GM19238 (cell line): ENCODE measurements at regions not wholly inside any gene's neighbourhood (a gene's known extent, or its start where the extent isn't known, plus 50 kb on each side); places are given as distances from the start of the nearest gene placed in this dataset.

Experiments used
- DNase-seq: peaks from one replicate; pipeline ENCODE4 v3.0.0; 2011; ENCODE audit warnings: low spot score; ENCODE audit not compliant: insufficient read length

GRCh38 chr3:105154692-105155091 is 212.0 kb upstream of the ALCAM start:
- DNase-seq, result no peak

GRCh38 chr3:105157067-105157765 is 209.5 kb upstream of the ALCAM start:
- no peak for DNase-seq

DNA sequence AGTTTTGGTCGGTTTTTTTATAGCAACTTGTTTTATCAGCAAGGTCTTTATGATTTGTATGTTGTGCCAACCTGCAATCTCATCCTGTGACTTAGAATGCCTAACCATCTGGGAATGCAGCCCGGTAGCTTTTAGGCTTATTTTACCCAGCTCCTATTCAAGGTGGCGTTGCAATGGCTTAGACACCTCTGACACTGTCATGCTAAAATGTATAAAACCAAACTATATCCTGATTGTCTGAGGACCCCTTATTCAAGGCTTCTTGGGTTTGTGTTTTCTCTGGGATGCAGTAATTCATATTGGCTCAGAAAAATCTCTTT is 209.0 kb upstream of the ALCAM start:
- DNase-seq, result no peak

- DNase-seq, result no peak
These were observed 208.4 kb upstream of the ALCAM start for GRCh38 chr3:105158286-105158685.

DNA sequence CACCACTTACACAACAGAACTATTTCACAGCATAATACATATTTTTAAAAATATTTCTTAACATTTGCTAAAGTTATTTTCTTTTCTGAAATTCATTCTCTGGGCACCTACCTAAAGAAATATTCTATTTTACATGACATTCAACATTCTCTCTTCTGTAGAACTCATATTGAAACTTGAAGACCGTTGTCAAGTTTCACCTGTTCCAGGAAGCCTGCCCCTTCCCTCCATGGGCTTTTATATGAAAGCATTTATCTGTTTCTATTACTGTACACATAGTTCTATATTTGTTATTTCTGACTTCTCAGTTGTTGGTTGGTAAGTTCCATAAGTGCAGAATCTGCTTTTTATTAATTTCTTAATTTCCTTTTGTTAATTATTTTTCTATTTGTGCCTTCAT is 204.3 kb upstream of the ALCAM start:
- no peak for DNase-seq

- DNase-seq, result no peak
These were observed 199.8 kb upstream of the ALCAM start for GRCh38 chr3:105166893-105167292.

- DNase-seq, result no peak
These were observed 196.3 kb upstream of the ALCAM start for GRCh38 chr3:105170423-105170822.

DNA sequence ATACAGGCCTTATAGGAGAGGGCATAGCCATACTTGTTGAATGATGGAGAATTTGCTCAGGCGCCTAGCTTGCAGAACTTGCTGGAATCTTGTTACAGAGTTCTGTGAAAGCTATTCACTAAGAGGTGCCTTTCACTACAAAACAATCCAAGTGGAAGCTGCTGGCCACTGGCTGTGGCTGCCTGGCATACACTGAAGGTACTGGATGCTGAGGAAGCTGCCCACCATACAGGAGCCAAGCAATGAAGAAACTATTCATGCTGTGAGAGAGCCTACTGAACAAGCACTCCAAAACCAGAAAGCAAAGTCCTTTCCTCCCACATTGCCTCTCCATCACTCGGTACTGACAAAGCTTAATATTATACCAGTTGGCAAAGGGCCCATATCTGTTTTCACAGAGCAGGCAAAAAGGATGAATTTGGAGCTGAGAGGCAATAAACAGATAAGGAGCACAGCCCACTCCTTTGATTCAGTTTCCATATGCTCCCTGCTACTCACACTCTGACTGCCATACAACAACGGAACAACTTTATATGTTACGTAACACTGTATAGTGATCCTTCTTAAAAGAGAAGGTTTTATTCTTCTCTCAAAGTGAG is 192.6 kb upstream of the ALCAM start:
- no peak for DNase-seq

- no peak for DNase-seq
These were observed 189.1 kb upstream of the ALCAM start for GRCh38 chr3:105177576-105177975.

DNA sequence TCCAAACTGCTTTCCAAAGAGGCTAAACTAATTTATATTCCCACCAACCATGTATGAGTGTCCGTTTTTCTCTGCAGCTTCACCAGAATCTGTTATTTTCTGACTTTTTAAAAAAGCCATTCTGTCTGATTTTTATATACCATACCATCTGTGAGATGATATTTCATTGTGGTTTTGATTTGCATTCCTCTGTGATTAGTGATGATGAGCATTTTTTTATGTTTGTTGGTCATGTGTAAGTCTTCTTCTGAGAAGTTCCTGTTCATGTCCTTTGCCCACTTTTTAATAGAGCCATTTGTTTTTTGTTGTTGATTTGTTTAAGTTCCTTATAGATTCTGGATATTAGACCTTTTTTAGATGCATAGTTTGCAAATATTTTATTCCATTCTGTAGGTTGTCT is 179.4 kb upstream of the ALCAM start:
- DNase-seq, result no peak

DNA sequence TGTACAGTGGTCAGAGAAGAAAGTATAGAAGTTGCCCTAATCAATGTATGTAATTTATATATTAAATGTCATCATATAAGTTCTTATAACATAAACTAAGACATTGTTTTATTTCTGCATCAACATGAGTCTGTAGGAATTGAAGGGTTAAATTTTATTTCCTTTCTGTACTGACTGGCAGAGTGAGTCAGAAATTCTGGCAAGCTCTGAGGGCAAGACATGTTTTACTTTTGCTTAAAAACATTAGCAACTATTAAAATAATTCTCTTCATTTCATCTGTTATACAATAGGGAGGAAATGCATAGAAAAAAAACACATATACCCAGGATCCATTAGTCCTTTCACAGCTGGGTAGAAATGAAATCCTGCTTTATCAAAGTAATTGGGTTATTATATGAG is 171.4 kb upstream of the ALCAM start:
- no peak for DNase-seq

GRCh38 chr3:105197863-105198262 is 168.8 kb upstream of the ALCAM start:
- DNase-seq, result no peak

GRCh38 chr3:105199217-105199616 is 167.5 kb upstream of the ALCAM start:
- no peak for DNase-seq

GRCh38 chr3:105210141-105210540 is 156.6 kb upstream of the ALCAM start:
- DNase-seq, result no peak

- DNase-seq, result no peak
These were observed 152.1 kb upstream of the ALCAM start for GRCh38 chr3:105214590-105214989.

GRCh38 chr3:105222568-105223093 is 144.1 kb upstream of the ALCAM start:
- DNase-seq, result no peak

DNA sequence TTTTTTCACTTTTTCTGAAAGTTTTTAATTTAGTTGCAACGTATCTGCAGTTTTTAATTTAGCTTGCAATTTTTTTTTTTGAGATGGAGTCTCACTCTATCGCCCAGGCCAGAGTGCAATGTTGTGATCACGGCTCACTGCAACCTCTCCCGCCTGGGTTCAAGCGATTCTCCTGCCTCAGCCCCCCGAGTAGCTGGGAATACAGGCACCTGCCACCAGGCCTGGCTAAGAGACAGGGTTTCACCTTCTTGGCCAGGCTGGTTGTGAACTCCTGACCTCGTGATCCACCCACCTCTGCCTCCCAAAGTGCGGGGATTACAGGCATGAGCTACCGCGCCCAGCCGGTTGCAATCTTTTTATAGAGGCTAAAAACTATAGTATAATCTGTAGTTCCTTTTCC is 142.9 kb upstream of the ALCAM start:
- DNase-seq, result no peak

- no peak for DNase-seq
These were observed 138.0 kb upstream of the ALCAM start for GRCh38 chr3:105228696-105229095.

DNA sequence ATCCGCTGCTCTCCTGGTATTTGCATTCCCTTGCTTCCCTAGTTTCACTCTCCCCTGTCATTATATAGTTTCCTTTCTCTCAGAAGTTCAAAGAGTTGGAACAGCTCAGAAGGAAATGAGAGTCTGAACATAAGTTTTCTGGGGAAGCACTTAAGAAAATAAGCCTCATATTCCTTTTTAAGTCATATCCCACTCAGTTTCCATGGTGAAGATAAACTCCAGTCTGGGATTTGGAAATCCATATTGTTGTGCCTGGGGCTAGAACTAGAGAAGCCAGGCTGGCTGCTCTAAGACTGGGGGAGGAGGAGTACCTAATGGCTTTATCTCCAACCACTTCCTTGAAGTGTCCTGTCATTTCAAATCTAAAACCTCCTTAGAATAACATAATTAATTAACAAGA is 134.2 kb upstream of the ALCAM start:
- no peak for DNase-seq

DNA sequence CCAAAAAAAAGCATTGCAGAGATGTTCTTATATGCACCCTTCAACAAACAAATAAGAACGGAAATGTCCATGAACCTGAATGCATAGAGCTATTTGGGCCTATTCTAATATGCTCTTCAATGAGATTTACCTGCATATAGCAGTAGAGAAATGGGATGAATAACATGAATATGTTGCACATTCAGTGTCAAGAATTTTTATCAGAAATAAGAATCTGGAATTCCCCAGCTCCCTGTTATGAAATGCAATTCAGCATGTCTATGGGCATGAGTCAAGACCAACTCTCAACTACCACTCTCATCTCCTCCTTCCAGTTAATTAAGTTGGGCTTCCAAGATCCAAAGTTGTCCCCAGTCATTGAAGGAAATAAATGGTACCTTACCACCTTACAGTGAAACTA is 133.7 kb upstream of the ALCAM start:
- DNase-seq, result no peak

- no peak for DNase-seq
These were observed 131.5 kb upstream of the ALCAM start for GRCh38 chr3:105235221-105235620.

DNA sequence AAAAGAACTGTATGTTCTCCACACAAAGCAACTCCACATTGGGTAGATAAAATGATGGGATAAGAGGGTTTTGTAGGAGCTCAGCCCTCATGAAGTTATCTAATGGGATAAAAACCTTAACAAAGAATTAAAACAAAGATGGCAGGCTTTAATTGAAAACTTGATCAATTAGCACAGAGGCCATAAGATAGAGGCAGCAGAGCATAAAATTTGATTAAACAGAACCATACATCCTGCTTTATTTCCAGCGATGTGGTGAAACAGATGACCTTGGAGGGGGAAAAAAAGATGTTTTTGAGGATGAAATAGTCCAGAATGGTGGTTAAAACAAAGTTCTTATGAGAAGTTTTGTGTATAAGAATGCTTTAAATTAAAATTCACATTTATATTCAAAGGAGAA is 130.9 kb upstream of the ALCAM start:
- no peak for DNase-seq

DNA sequence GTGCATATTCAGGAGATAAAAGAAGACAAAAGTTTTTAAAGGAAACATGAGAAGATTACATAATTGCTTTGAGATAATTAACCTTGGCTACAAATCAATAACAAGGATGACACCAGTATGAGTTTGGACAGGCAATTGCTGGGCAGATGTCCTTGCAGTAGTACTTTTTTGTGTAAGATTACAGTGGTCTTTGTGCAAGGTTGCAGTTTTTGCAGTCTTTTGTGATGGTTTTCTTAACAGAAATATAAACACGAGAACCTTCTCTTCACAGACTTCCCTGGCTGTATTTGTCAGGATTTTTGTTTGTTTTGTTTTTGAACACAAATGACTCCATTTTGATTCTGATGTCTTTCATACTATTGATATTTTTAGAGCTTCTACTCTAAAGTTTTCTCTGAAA is 128.3 kb upstream of the ALCAM start:
- no peak for DNase-seq
